ENCODE measurements at regions not wholly inside any gene's neighbourhood (a gene's known extent, or its start where the extent isn't known, plus 50 kb on each side); places are given as distances from the start of the nearest gene placed in this dataset.

- TF ChIP-seq ATF2 (tag by site-specific recombination; IDR thresholded peaks at IDR 0.05; ENCODE audit: low read depth) (no peak), ZSCAN30 (tag by site-specific recombination; IDR thresholded peaks at IDR 0.05) (no peak)
These were observed 78.6 kb upstream of the SHANK2 start (continued) for GRCh38 chr11:71330996-71331395.

DNA sequence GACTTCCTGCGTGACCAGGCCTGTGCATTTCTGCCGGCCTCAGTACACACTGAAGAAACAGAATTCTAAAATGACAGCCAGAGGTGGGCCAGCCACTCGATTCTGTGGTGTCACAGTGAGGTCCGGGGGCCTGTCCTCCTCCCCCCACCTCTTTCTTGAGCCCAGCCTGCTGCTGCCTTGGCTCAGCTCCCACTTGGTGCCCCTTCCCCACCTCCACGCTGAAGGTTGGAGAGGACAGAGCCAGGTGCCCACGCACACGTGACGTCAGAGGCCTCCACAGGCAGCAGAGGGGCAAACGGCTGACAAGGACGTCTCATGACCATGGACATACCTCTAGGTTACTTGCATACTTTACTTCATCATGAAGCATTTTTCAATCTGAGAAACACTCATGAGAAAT is 78.0 kb upstream of the SHANK2 start:
- POLR2A ChIA-PET, result no interaction called here
- TF ChIP-seq ZNF174 (tag by site-specific recombination; IDR thresholded peaks at IDR 0.05), result no peak
- no peak for TF ChIP-seq ZNF175 (tag by site-specific recombination; IDR thresholded peaks at IDR 0.05)
- TF ChIP-seq ZNF449 (tag by site-specific recombination; IDR thresholded peaks at IDR 0.05), result no peak
- TF ChIP-seq ZNF549 (tag by site-specific recombination; IDR thresholded peaks at IDR 0.05), result no peak
- TF ChIP-seq ZIC2 (tag by site-specific recombination; IDR thresholded peaks at IDR 0.05), result no peak
- TF ChIP-seq OSR2 (tag by site-specific recombination; IDR thresholded peaks at IDR 0.05), result no peak
- TF ChIP-seq ZNF223 (tag by site-specific recombination; IDR thresholded peaks at IDR 0.05), result no peak
- TF ChIP-seq, protein P1, sequence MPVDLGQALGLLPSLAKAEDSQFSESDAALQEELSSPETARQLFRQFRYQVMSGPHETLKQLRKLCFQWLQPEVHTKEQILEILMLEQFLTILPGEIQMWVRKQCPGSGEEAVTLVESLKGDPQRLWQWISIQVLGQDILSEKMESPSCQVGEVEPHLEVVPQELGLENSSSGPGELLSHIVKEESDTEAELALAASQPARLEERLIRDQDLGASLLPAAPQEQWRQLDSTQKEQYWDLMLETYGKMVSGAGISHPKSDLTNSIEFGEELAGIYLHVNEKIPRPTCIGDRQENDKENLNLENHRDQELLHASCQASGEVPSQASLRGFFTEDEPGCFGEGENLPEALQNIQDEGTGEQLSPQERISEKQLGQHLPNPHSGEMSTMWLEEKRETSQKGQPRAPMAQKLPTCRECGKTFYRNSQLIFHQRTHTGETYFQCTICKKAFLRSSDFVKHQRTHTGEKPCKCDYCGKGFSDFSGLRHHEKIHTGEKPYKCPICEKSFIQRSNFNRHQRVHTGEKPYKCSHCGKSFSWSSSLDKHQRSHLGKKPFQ (tag by site-specific recombination; IDR thresholded peaks at IDR 0.05), result no peak
- TF ChIP-seq ZNF600 (tag by site-specific recombination; IDR thresholded peaks at IDR 0.05), result no peak
- no peak for TF ChIP-seq ZNF239 (tag by site-specific recombination; IDR thresholded peaks at IDR 0.05)
- no peak for TF ChIP-seq ZNF10 (tag by site-specific recombination; IDR thresholded peaks at IDR 0.05)
- TF ChIP-seq, protein P2, sequence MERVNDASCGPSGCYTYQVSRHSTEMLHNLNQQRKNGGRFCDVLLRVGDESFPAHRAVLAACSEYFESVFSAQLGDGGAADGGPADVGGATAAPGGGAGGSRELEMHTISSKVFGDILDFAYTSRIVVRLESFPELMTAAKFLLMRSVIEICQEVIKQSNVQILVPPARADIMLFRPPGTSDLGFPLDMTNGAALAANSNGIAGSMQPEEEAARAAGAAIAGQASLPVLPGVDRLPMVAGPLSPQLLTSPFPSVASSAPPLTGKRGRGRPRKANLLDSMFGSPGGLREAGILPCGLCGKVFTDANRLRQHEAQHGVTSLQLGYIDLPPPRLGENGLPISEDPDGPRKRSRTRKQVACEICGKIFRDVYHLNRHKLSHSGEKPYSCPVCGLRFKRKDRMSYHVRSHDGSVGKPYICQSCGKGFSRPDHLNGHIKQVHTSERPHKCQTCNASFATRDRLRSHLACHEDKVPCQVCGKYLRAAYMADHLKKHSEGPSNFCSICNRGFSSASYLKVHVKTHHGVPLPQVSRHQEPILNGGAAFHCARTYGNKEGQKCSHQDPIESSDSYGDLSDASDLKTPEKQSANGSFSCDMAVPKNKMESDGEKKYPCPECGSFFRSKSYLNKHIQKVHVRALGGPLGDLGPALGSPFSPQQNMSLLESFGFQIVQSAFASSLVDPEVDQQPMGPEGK (tag by site-specific recombination; IDR thresholded peaks at IDR 0.05), result no peak
- TF ChIP-seq GLIS2 (tag by site-specific recombination; IDR thresholded peaks at IDR 0.05), result no peak
- no peak for TF ChIP-seq ZNF664 (tag by site-specific recombination; IDR thresholded peaks at IDR 0.05)
- TF ChIP-seq HOXC10 (CRISPR knock-in tag; IDR thresholded peaks at IDR 0.05), result no peak
- no peak for TF ChIP-seq ZSCAN30 (tag by site-specific recombination; IDR thresholded peaks at IDR 0.05)
- TF ChIP-seq ZNF416 (tag by site-specific recombination; IDR thresholded peaks at IDR 0.05), result no peak
- TF ChIP-seq ZNF677 (tag by site-specific recombination; IDR thresholded peaks at IDR 0.05), result no peak
- no peak for TF ChIP-seq SP7 (tag by site-specific recombination; IDR thresholded peaks at IDR 0.05)
- H3K27ac ChIP-seq (ENCODE audit: extremely low read depth, low read depth, low read length), result no peak overlapping the region
- H3K4me1 ChIP-seq (ENCODE audit: control insufficient read depth, insufficient read depth, low read length), result no peaks in the 10 kb centered on the region
- H3K4me3 ChIP-seq (ENCODE audit: low read depth, low read length), result no peak overlapping the region
- H3K36me3 ChIP-seq (ENCODE audit: control insufficient read depth in 2 of 2, insufficient read depth in 1 of 2, low read length in 2 of 2), result no peaks in the 10 kb centered on the region
- CTCF ChIA-PET, result no interaction called here
- no peaks in the 10 kb centered on the region for H3K9me3 ChIP-seq (ENCODE audit: control insufficient read depth, insufficient read depth, low read depth, low read length)
